Activated T-cell treated with anti-CD3 and anti-CD28 coated beads, Interleukin-2, amount 50 U/mL, for 4 hours (primary cell): ENCODE measurements at regions not wholly inside any gene's neighbourhood (a gene's known extent, or its start where the extent isn't known, plus 50 kb on each side); places are given as distances from the start of the nearest gene placed in this dataset.
A peak's percentile ranks its signal among the peaks of the same experiment; 100 is the strongest.
"Not testable (repeated sequence)": the region's sequence is repeated elsewhere in the genome, so short reads cannot be mapped to it uniquely, and the experiment has no call there.

Source experiments
- ATAC-seq, 2 donors: fragments of 200-7000 bp; cut with Tn5 transposase; one replicate each; pipeline ENCODE4 v1.10.0; 2021
- DNase-seq: peaks from one replicate; pipeline ENCODE4 v3.0.0-alpha.2; 2020
- H3K27me3 Mint-ChIP-seq: one replicate; pipeline ENCODE4 v1.8.0; 2021; ENCODE audit warnings: low read depth, mixed read lengths
- H3K36me3 Mint-ChIP-seq: one replicate; pipeline ENCODE4 v1.8.0; 2022; ENCODE audit warnings: mixed read lengths; ENCODE audit not compliant: insufficient read depth
- H3K4me1 Mint-ChIP-seq: one replicate; pipeline ENCODE4 v1.8.0; 2021; ENCODE audit warnings: low read depth, mixed read lengths
- H3K4me3 Mint-ChIP-seq: one replicate; pipeline ENCODE4 v1.8.0; 2021; ENCODE audit warnings: mild to moderate bottlenecking, moderate library complexity, mixed read lengths
- H3K9me3 Mint-ChIP-seq: one replicate; pipeline ENCODE4 v1.8.0; 2021; ENCODE audit warnings: mixed read lengths

DNA sequence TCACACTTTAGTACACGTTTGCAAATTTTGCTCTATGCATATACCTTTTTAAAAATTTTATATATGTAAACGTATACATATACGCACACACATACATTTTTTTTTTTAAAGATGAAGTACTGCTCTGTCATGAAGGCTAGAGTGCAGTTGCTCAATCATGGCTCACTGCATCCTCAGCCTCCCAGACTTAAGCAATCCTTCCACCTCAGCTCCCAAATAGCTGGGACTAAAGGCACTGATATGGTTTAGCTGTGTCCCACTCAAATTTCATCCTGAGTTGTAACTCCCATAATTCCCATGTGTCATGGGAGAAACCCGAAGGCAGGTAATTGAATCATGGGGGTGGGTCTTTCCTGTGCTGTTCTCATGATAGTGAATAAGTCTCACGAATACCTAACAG, 220.8 kb upstream of the CAND1 start:
- Mint-ChIP-seq H3K4me3 (no peak overlapping the region), H3K4me1 (no peaks in the 10 kb centered on the region), H3K9me3 (no peaks in the 10 kb centered on the region), H3K27me3 (no peaks in the 10 kb centered on the region), H3K36me3 (no peaks in the 10 kb centered on the region)
- ATAC-seq (no peak), DNase-seq (no peak)

DNA sequence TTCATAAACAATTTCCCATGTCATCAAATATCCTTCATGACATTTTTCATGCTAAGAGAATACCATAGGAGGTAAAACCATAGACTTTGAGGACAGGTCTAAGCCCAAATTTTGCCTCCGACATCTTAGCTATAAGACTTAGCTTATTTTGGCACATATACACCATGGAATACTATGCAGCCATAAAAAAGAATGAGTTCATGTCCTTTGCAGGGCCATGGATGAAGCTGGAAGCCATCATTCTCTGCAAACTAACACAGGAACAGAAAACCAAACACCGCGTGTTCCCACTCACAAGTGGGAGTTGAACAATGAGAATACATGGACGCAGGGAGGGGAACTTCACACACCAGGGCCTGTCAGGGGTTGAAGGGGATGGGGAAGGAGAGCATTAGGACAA, 220.0 kb upstream of the CAND1 start:
- ATAC-seq, H3K4me1 Mint-ChIP-seq, H3K4me3 Mint-ChIP-seq, H3K27me3 Mint-ChIP-seq, H3K9me3 Mint-ChIP-seq, DNase-seq, H3K36me3 Mint-ChIP-seq: not testable (repeated sequence)

DNA sequence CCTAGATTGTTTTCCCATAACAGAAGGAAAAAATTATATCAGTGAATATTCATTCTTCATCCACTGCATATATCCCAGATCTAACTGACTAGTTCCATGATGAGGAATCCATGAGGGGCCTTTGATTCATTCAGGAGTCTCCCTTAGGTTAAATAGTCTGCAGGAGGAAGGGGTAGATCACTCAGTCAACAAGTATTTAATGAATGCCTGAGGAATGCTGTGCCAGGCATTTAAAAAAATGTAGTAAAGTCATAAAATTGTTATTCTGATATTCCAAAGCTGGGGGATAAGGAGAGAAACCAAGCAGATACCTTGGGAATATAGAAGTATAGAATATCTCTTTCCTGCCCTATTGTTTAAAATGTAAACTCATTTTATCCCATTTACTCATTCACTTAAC, 216.2 kb upstream of the CAND1 start:
- no peak overlapping the region for H3K4me3 Mint-ChIP-seq
- H3K36me3 Mint-ChIP-seq, result no peaks in the 10 kb centered on the region
- H3K27me3 Mint-ChIP-seq, result peaks cover 1% of the 10 kb centered on the region
- no peaks in the 10 kb centered on the region for H3K9me3 Mint-ChIP-seq
- ATAC-seq, result no peak
- H3K4me1 Mint-ChIP-seq, result no peaks in the 10 kb centered on the region
- DNase-seq, result no peak

DNA sequence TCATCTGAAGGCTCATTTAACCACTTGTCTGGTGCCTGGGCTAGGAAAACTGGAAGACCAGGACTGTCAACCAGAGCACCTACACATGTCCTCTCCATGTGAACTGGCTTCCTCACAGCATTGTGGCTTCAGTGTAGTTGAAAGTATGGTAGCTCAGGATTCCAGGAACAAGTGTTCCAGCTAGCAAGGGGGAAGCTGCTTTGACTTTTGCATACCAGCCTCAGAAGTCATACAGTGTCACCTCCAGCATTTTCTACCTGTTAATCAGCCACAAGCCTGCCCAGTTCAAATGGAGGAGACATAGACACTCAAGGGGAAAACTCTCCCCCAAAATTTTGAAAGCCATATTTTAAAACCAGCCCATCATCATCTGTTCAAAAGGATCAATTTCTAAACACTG, 212.8 kb upstream of the CAND1 start:
- ATAC-seq (no peak), DNase-seq (no peak)
- no peak overlapping the region for H3K4me3 Mint-ChIP-seq
- no peaks in the 10 kb centered on the region for H3K4me1 Mint-ChIP-seq
- H3K9me3 Mint-ChIP-seq, result no peaks in the 10 kb centered on the region
- peaks cover 1% of the 10 kb centered on the region for H3K27me3 Mint-ChIP-seq
- H3K36me3 Mint-ChIP-seq, result no peaks in the 10 kb centered on the region

GRCh38 chr12:67057072-67057471, 212.1 kb upstream of the CAND1 start:
- Mint-ChIP-seq H3K4me1 (no peaks in the 10 kb centered on the region), H3K27me3 (peaks cover 1% of the 10 kb centered on the region), H3K4me3 (no peak overlapping the region), H3K9me3 (no peaks in the 10 kb centered on the region), H3K36me3 (no peaks in the 10 kb centered on the region)
- no peak for DNase-seq
- ATAC-seq, result no peak

DNA sequence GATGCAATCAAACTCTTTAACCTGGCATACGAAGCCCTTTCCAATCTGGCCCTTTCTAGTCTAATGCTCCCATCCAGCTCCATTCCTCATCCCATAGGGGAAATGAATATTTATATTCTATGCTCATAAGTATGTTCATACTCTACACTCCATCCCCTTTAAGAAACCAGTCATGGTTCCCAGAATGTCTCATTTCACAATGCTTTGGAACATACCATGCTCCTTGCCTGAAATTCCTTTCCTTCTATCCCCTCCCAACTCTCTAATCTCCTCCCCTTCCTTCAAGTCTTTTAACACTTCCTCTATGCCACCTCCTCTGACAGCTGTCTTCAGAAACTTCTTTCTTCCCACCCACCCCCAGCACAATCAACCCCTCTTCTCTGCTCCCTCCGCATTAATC, 207.0 kb upstream of the CAND1 start:
- H3K4me1 Mint-ChIP-seq, result no peaks in the 10 kb centered on the region
- H3K27me3 Mint-ChIP-seq, result peaks cover 13% of the 10 kb centered on the region
- ATAC-seq (no peak), DNase-seq (no peak)
- H3K36me3 Mint-ChIP-seq, result no peaks in the 10 kb centered on the region
- no peak overlapping the region for H3K4me3 Mint-ChIP-seq
- no peaks in the 10 kb centered on the region for H3K9me3 Mint-ChIP-seq

GRCh38 chr12:67067453-67068203, 201.5 kb upstream of the CAND1 start:
- Mint-ChIP-seq H3K4me3 (peak overlapping the region; percentile 85), H3K9me3 (no peaks in the 10 kb centered on the region), H3K27me3 (peaks cover 41% of the 10 kb centered on the region), H3K36me3 (no peaks in the 10 kb centered on the region), H3K4me1 (peaks cover 20% of the 10 kb centered on the region)
- ATAC-seq (no peak), DNase-seq (no peak)

DNA sequence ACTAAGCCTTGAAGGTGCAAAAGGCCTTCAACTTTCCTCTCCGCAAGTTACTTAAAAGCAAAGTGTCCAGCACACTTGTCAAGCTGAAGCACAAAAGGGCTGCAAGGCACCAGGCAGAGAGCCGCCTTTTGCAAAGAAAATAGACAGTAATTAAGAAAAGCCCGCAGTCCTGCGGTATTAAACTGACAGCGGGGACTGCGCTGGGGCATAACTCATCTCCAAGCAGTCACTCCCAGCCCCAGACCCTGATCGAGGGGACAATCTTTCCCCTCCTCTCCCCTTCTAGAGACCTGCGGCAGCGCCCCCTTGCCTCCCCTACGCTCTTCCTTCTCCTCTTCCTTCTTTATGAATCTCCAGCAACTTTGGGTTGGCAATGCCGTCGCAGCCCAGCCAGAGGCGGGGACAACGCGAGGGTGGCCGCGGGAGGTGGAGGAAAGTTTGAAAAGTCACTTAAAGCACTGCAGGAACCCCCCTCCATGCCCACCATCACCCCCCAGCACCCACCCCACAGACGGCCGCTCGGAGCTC, 200.9 kb upstream of the CAND1 start:
- Mint-ChIP-seq H3K4me3 (peak overlapping the region; percentile 85), H3K9me3 (no peaks in the 10 kb centered on the region), H3K36me3 (no peaks in the 10 kb centered on the region), H3K27me3 (peaks cover 41% of the 10 kb centered on the region), H3K4me1 (peaks cover 20% of the 10 kb centered on the region)
- DNase-seq (no peak), ATAC-seq (peak; percentile 5 to 20)

DNA sequence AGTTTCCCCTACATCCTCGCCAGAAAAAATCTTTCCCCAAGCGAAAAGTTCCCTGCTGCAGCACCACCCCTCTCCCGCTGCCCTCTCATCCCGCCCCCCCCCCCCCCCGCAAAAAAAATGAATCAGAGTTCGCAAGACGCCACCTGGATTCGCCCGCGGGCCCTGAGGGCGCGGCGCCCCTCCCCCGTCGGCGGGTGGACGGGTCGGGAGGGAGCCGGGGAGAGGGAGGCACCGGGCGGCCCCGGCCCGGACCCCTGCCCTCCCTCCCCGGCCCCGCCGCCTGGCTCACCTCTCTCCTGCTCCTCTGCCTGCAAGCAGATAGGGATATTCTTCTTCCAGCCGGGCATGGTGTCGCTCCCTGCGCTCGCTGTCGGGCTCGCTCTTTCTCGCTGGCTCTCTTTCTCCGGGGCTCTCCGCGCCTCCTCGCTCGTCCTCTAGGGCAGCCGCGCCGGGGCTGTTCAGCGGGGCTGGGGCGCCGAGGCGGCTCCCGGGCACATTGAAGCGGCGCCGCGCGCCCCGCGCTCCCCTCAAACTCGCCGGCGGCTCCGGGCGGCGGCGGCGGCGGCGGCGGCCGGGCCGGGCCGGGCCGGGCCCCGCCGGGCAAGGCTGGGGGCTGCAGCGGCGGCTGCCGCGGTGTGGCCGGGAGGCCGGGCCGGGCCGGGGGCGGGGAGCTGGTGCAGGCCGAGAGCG, 200.3 kb upstream of the CAND1 start:
- H3K36me3 Mint-ChIP-seq, result no peaks in the 10 kb centered on the region
- DNase-seq (peak; percentile 36), ATAC-seq (peak; percentile 73 to 75)
- peaks cover 20% of the 10 kb centered on the region for H3K4me1 Mint-ChIP-seq
- H3K4me3 Mint-ChIP-seq, result peak overlapping the region; percentile 87
- H3K9me3 Mint-ChIP-seq, result no peaks in the 10 kb centered on the region
- peaks cover 41% of the 10 kb centered on the region for H3K27me3 Mint-ChIP-seq

- H3K4me1 Mint-ChIP-seq, result peaks cover 20% of the 10 kb centered on the region
- peaks cover 41% of the 10 kb centered on the region for H3K27me3 Mint-ChIP-seq
- peak overlapping the region; percentile 83 for H3K4me3 Mint-ChIP-seq
- no peaks in the 10 kb centered on the region for H3K36me3 Mint-ChIP-seq
- no peaks in the 10 kb centered on the region for H3K9me3 Mint-ChIP-seq
- ATAC-seq (peak; percentile 75), DNase-seq (peak; percentile 23)
Measured at GRCh38 chr12:67069451-67070306, 199.5 kb upstream of the CAND1 start.

DNA sequence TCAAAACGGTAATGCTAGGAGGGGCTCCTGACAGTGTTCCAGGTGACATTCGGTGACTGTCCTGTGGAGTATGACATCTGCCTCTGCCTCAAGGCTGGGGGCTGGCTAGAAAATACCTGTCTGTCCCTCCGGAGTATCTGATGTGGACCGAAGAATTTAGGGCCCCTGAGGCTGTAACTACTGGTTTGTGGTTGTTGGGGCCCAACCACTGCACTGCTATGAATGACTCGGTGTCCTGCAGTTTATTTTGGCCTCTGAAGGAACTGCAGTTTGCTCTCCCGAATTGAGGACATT, 198.9 kb upstream of the CAND1 start:
- DNase-seq, result no peak

DNA sequence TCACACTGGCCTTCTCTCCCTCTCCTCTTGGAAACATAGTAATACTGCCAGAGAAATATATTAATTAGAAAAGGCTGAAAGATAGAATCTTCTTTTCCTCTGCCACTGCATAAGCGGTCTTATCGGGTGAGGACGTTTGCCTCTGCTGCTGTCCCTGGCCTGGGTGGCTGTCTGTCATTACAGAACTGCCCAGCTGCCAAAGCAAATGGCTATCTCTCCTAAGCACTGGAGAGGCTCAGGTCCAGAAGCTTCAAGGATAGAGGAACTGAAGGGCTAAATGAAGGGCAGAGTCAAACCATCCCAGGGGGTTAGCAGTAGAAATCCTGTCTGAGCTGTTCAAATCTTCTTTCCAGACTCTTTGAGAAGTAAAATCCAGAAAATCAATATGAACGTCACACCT, 198.6 kb upstream of the CAND1 start:
- DNase-seq (no peak), ATAC-seq (no peak)
- no peaks in the 10 kb centered on the region for H3K36me3 Mint-ChIP-seq
- H3K9me3 Mint-ChIP-seq, result no peaks in the 10 kb centered on the region
- H3K4me3 Mint-ChIP-seq, result peak overlapping the region; percentile 83
- peaks cover 43% of the 10 kb centered on the region for H3K27me3 Mint-ChIP-seq
- H3K4me1 Mint-ChIP-seq, result peaks cover 20% of the 10 kb centered on the region

More for the DNA sequence above, 198.9 kb upstream of the CAND1 start:
- Mint-ChIP-seq H3K4me1 (peaks cover 20% of the 10 kb centered on the region), H3K4me3 (peak overlapping the region; percentile 83), H3K36me3 (no peaks in the 10 kb centered on the region), H3K27me3 (peaks cover 41% of the 10 kb centered on the region), H3K9me3 (no peaks in the 10 kb centered on the region)
- no peak for ATAC-seq

- DNase-seq, H3K4me3 Mint-ChIP-seq, H3K9me3 Mint-ChIP-seq, ATAC-seq, H3K36me3 Mint-ChIP-seq: not testable (repeated sequence)
- peaks cover 20% of the 10 kb centered on the region for H3K4me1 Mint-ChIP-seq
- H3K27me3 Mint-ChIP-seq, result peaks cover 37% of the 10 kb centered on the region
Measured at GRCh38 chr12:67072281-67072680, 196.9 kb upstream of the CAND1 start.

- DNase-seq (no peak), ATAC-seq (no peak)
- Mint-ChIP-seq H3K4me3 (no peak overlapping the region), H3K9me3 (no peaks in the 10 kb centered on the region), H3K36me3 (no peaks in the 10 kb centered on the region), H3K27me3 (peaks cover 27% of the 10 kb centered on the region), H3K4me1 (peaks cover 12% of the 10 kb centered on the region)
Measured at GRCh38 chr12:67073336-67073735, 195.8 kb upstream of the CAND1 start.
